ENCODE measurements at regions not wholly inside any gene's neighbourhood (a gene's known extent, or its start where the extent isn't known, plus 50 kb on each side); places are given as distances from the start of the nearest gene placed in this dataset.

DNA sequence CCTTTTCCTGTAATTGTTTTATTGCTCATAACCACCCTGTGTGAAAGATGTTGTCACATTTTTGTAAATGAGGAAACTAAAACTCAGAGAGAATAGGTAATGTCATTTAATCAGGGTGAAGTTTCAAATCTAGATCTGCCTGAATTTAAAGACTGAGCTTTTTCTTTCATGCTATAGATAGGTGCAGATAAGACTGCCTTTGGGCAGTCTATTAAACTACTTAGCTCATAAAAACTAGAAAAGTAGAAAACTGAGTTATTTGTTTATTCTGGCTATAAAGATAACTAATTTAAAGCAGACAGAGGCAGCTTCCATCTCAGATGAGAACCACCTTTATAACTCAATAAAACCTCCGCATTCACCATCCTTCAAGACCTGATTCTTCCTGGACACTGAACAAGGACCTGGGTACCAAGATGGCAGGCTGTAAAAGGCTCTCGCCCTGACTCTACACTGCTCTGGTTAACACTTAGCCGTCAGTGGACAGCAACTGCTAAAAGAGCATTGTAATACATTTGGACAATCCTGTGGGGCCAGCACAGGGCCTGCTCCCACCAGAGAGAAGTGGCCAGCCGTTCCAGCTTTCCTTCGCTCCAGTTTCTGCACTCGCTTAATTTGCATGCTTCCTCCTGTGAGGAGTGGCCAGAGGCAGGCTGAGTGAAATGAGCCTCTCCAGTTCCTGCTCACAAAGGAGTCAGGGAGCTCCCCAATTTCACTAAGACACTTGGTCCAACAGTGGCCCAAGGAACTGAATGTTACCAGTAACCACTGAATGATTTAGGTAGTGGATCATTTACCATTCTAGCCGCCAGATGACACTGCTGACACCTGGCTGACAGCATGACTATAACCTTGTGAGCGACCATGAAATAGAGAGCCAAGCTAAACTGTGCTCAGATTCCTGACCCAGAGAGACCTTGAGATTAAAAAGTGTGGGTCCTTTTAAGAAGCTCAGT is 566.4 kb downstream of the EFNA5 start:
- H3K4ac ChIP-seq (ENCODE audit: low read depth, low read length) = no peak overlapping the region
- no peak overlapping the region for H4K8ac ChIP-seq (replicated peaks; ENCODE audit: insufficient read length, low read depth, low read length)
- no peak overlapping the region for H2BK12ac ChIP-seq (ENCODE audit: insufficient read length, low read depth, low read length)
- Mint-ChIP-seq H3K27me3 (ENCODE audit: low read depth) (no peaks in the 10 kb centered on the region), H3K27ac (0 out of 7 replicates have a peak overlapping the region, but pooled peaks of 1 of the 3 experiments have one; percentile 75), H3K36me3 (ENCODE audit: insufficient read depth in 1 of 3, low read depth in 3 of 3) (peaks cover 0 to 11% (median 4%) of the 10 kb centered on the region in 3 experiments; a peak in 5 of 7 replicates), H3K4me1 (peaks cover 5 to 10% of the 10 kb centered on the region in 2 experiments), H3K9me3 (peaks cover 5% of the 10 kb centered on the region in 2 experiments; a peak in 4 of 5 replicates), H3K4me3 (no peak overlapping the region)
- H3T11ph ChIP-seq (ENCODE audit: low read length) = no peak overlapping the region
- no peaks in the 10 kb centered on the region for H3K4me1 ChIP-seq (ENCODE audit: insufficient read depth, low read length)
- no peak overlapping the region for H2BK5ac ChIP-seq (ENCODE audit: insufficient read length, low read length)
- H4K91ac ChIP-seq (ENCODE audit: insufficient read length, low read depth, low read length) = no peak overlapping the region
- no peaks in the 10 kb centered on the region for H3K79me2 ChIP-seq (ENCODE audit: insufficient read depth, low read length)
- no peak overlapping the region for H3K27ac ChIP-seq (ENCODE audit: insufficient read length, low read depth, low read length)
- TF ChIP-seq, protein P1, sequence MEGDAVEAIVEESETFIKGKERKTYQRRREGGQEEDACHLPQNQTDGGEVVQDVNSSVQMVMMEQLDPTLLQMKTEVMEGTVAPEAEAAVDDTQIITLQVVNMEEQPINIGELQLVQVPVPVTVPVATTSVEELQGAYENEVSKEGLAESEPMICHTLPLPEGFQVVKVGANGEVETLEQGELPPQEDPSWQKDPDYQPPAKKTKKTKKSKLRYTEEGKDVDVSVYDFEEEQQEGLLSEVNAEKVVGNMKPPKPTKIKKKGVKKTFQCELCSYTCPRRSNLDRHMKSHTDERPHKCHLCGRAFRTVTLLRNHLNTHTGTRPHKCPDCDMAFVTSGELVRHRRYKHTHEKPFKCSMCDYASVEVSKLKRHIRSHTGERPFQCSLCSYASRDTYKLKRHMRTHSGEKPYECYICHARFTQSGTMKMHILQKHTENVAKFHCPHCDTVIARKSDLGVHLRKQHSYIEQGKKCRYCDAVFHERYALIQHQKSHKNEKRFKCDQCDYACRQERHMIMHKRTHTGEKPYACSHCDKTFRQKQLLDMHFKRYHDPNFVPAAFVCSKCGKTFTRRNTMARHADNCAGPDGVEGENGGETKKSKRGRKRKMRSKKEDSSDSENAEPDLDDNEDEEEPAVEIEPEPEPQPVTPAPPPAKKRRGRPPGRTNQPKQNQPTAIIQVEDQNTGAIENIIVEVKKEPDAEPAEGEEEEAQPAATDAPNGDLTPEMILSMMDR (conservative IDR thresholded peaks at IDR 0.05) = peak; percentile 64
- no peak overlapping the region for H3K4me2 ChIP-seq (ENCODE audit: insufficient read depth, insufficient read length, low read length)
- peak; percentile 44 for DNase-seq
- no peak overlapping the region for H2BK20ac ChIP-seq (ENCODE audit: low read depth, low read length, poor library complexity, severe bottlenecking)
- WGBS (ENCODE audit: extremely low coverage, insufficient read length, low lambda C conversion rate) = no CpG with 5 or more reads among the region's 8 CpGs
- no peak overlapping the region for H3K14ac ChIP-seq (ENCODE audit: insufficient read depth, low read length)
- H3K79me1 ChIP-seq (ENCODE audit: insufficient read depth, low read depth, low read length, poor library complexity, severe bottlenecking) = no peaks in the 10 kb centered on the region
- H3K18ac ChIP-seq (ENCODE audit: insufficient read length, low read depth, low read length) = no peak overlapping the region
- H3K27me3 ChIP-seq (ENCODE audit: insufficient read depth, low read length) = no peaks in the 10 kb centered on the region
- H3K9ac ChIP-seq (ENCODE audit: extremely low read depth, insufficient read length, low read length) = no peak overlapping the region
- H2AK5ac ChIP-seq (ENCODE audit: insufficient read length, low read length) = no peak overlapping the region
- H3K9me3 ChIP-seq (ENCODE audit: control insufficient read depth, low read depth, low read length) = no peaks in the 10 kb centered on the region
- H2BK15ac ChIP-seq (ENCODE audit: low read depth, low read length) = no peak overlapping the region
- H2AFZ ChIP-seq (ENCODE audit: low read length) = no peak overlapping the region
- no peak overlapping the region for H3K56ac ChIP-seq (ENCODE audit: insufficient read length, low read depth, low read length)
- H4K5ac ChIP-seq (ENCODE audit: insufficient read length, low read depth, low read length) = no peak overlapping the region
- H2BK120ac ChIP-seq (ENCODE audit: low read depth, low read length, poor library complexity, severe bottlenecking) = no peak overlapping the region
- no peaks in the 10 kb centered on the region for H3K23me2 ChIP-seq (ENCODE audit: insufficient read length, low read depth, low read length, poor library complexity, severe bottlenecking)
- no peak overlapping the region for H3K23ac ChIP-seq (ENCODE audit: insufficient read length, low read depth, low read length)
- no peaks in the 10 kb centered on the region for H4K20me1 ChIP-seq (ENCODE audit: control insufficient read depth, insufficient read depth, insufficient read length)
